Vagina (tissue), 2 donors: ENCODE measurements at regions not wholly inside any gene's neighbourhood (a gene's known extent, or its start where the extent isn't known, plus 50 kb on each side); places are given as distances from the start of the nearest gene placed in this dataset.

Experiments
- POLR2A ChIP-seq, 2 donors: fragments of 450-650 bp; IDR thresholded peaks; one replicate each; pipeline ENCODE4 v1.6.1; 2017; ENCODE audit warnings: antibody characterized with exemption in 2 of 2, mild to moderate bottlenecking in 2 of 2, moderate library complexity in 2 of 2
- POLR2AphosphoS5 ChIP-seq, 2 donors: sonication (generic); formaldehyde crosslinking; IDR thresholded peaks; one replicate each; pipeline ENCODE4 v1.9.0; 2017; ENCODE audit warnings: antibody characterized with exemption in 2 of 2, mild to moderate bottlenecking in 2 of 2, low read depth in 1 of 2; ENCODE audit not compliant: insufficient read depth in 1 of 2
- TF ChIP-seq, protein P1 (sequence below), 3 experiments: fragments of 450-650 bp in 2 of 3; fragments of 200-600 bp in 1 of 3; sonication (generic) in 1 of 3; IDR thresholded peaks; one replicate each; pipeline ENCODE4 v1.5.1; 2017 to 2019; ENCODE audit warnings: antibody characterized with exemption in 3 of 3, mild to moderate bottlenecking in 2 of 3, moderate library complexity in 2 of 3

- TF ChIP-seq, protein P1, sequence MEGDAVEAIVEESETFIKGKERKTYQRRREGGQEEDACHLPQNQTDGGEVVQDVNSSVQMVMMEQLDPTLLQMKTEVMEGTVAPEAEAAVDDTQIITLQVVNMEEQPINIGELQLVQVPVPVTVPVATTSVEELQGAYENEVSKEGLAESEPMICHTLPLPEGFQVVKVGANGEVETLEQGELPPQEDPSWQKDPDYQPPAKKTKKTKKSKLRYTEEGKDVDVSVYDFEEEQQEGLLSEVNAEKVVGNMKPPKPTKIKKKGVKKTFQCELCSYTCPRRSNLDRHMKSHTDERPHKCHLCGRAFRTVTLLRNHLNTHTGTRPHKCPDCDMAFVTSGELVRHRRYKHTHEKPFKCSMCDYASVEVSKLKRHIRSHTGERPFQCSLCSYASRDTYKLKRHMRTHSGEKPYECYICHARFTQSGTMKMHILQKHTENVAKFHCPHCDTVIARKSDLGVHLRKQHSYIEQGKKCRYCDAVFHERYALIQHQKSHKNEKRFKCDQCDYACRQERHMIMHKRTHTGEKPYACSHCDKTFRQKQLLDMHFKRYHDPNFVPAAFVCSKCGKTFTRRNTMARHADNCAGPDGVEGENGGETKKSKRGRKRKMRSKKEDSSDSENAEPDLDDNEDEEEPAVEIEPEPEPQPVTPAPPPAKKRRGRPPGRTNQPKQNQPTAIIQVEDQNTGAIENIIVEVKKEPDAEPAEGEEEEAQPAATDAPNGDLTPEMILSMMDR (IDR thresholded peaks at IDR 0.05) = no peak
- TF ChIP-seq POLR2A (IDR thresholded peaks at IDR 0.05) (no peak), POLR2AphosphoS5 (IDR thresholded peaks at IDR 0.05; ENCODE audit: insufficient read depth in 1 of 2, low read depth in 1 of 2) (no peak)
Measured at GRCh38 chr3:152076148-152076547, 192.6 kb upstream of the MBNL1 start.
